ENCODE measurements at regions not wholly inside any gene's neighbourhood (a gene's known extent, or its start where the extent isn't known, plus 50 kb on each side); places are given as distances from the start of the nearest gene placed in this dataset.

- no peak for DNase-seq (ENCODE audit: low spot score)
- in situ Hi-C loops (cut with MboI; ENCODE audit: low pct_unique_long_range_greater_than_20kb, low sequenced_read_pairs, unreplicated experiment): no loop called here
- no peak for TF ChIP-seq CTCF (IDR thresholded peaks at IDR 0.05; ENCODE audit: extremely low read depth, insufficient read depth, missing control alignments)
Observed at GRCh38 chr13:73984949-73985691, 149.1 kb downstream of the KLF12 start.

GRCh38 chr13:73984201-73984600 is 150.0 kb downstream of the KLF12 start:
- DNase-seq (ENCODE audit: low spot score): no peak
- in situ Hi-C loops (cut with MboI; ENCODE audit: low pct_unique_long_range_greater_than_20kb, low sequenced_read_pairs, unreplicated experiment): no loop called here
- no peak for TF ChIP-seq CTCF (IDR thresholded peaks at IDR 0.05; ENCODE audit: extremely low read depth, insufficient read depth, missing control alignments)

GRCh38 chr13:73983109-73983508 is 151.1 kb downstream of the KLF12 start:
- no peak for DNase-seq (ENCODE audit: low spot score)
- in situ Hi-C loops (cut with MboI; ENCODE audit: low pct_unique_long_range_greater_than_20kb, low sequenced_read_pairs, unreplicated experiment): no loop called here

GRCh38 chr13:73981595-73981994 is 152.6 kb downstream of the KLF12 start:
- in situ Hi-C loops (cut with MboI; ENCODE audit: low pct_unique_long_range_greater_than_20kb, low sequenced_read_pairs, unreplicated experiment): no loop called here
- no peak for DNase-seq (ENCODE audit: low spot score)

More at GRCh38 chr13:73983109-73983508, 151.1 kb downstream of the KLF12 start:
- TF ChIP-seq CTCF (IDR thresholded peaks at IDR 0.05; ENCODE audit: extremely low read depth, insufficient read depth, missing control alignments): no peak

GRCh38 chr13:73975767-73976166 is 158.4 kb downstream of the KLF12 start:
- in situ Hi-C loops (cut with MboI; ENCODE audit: low pct_unique_long_range_greater_than_20kb, low sequenced_read_pairs, unreplicated experiment): no loop called here
- no peak for TF ChIP-seq CTCF (IDR thresholded peaks at IDR 0.05; ENCODE audit: extremely low read depth, insufficient read depth, missing control alignments)
- DNase-seq (ENCODE audit: low spot score): no peak

More at GRCh38 chr13:73981595-73981994, 152.6 kb downstream of the KLF12 start:
- no peak for TF ChIP-seq CTCF (IDR thresholded peaks at IDR 0.05; ENCODE audit: extremely low read depth, insufficient read depth, missing control alignments)

- in situ Hi-C loops (cut with MboI; ENCODE audit: low pct_unique_long_range_greater_than_20kb, low sequenced_read_pairs, unreplicated experiment): no loop called here
- DNase-seq (ENCODE audit: low spot score): no peak
- no peak for TF ChIP-seq CTCF (IDR thresholded peaks at IDR 0.05; ENCODE audit: extremely low read depth, insufficient read depth, missing control alignments)
Observed at GRCh38 chr13:73974051-73974450, 160.2 kb downstream of the KLF12 start.
